Kidney (tissue), 13 donors: ENCODE measurements at regions not wholly inside any gene's neighbourhood (a gene's known extent, or its start where the extent isn't known, plus 50 kb on each side); places are given as distances from the start of the nearest gene placed in this dataset.

ENCODE experiments used
- DNase-seq, 5 donors: peaks; one replicate each; pipeline ENCODE4 v3.0.0-alpha.2; 2013 to 2020
- FAIRE-seq: peaks from 2 replicates; lab custom pipeline; 2012; peaks lifted over from hg19 to GRCh38; lab: Jason Lieb, UNC
- H3K27ac ChIP-seq, 2 donors: one replicate each; pipeline ENCODE4 v1.7.0; 2013; ENCODE audit warnings: low read depth in 2 of 2, low read length in 2 of 2, inconsistent platforms in 1 of 2
- H3K27me3 ChIP-seq: one replicate; pipeline ENCODE4 v1.7.1; 2013; ENCODE audit warnings: low read length, inconsistent platforms; ENCODE audit not compliant: control insufficient read depth, insufficient read depth
- H3K36me3 ChIP-seq, 3 donors: one replicate each; pipeline versions ENCODE4 v1.7.0 to v1.7.1; 2013; ENCODE audit warnings: low read length in 3 of 3, control low read depth in 1 of 3, inconsistent platforms in 1 of 3; ENCODE audit not compliant: insufficient read depth in 3 of 3, control insufficient read depth in 2 of 3
- H3K4me1 ChIP-seq, 3 donors: one replicate each; pipeline versions ENCODE4 v1.7.0 to v1.7.1; 2013; ENCODE audit warnings: low read length in 3 of 3, inconsistent platforms in 1 of 3, low read depth in 1 of 3; ENCODE audit not compliant: control insufficient read depth in 2 of 3, insufficient read depth in 2 of 3
- H3K4me3 ChIP-seq, 3 donors: one replicate each; pipeline versions ENCODE4 v1.7.0 to v1.8.1; 2013; ENCODE audit warnings: low read length in 3 of 3, control low read depth in 1 of 3, inconsistent platforms in 1 of 3
- H3K9ac ChIP-seq, 3 donors: one replicate each; pipeline versions ENCODE4 v1.7.0 to v1.7.1; 2013; ENCODE audit warnings: low read length in 3 of 3, control low read depth in 1 of 3, inconsistent platforms in 1 of 3
- H3K9me3 ChIP-seq, 3 donors: one replicate each; pipeline versions ENCODE4 v1.7.0 to v1.7.1; 2013; ENCODE audit warnings: low read length in 3 of 3, control low read depth in 1 of 3, inconsistent platforms in 1 of 3; ENCODE audit not compliant: control insufficient read depth in 2 of 3, insufficient read depth in 1 of 3
- intact Hi-C: fragments of 100-400 bp; cut with DNase I; formaldehyde crosslinking; loops from one replicate; pipeline ENCODE4 v1.11.1; 2022
- TF ChIP-seq, protein P1 (sequence below): IDR thresholded peaks from 3 replicates; pipeline ENCODE4 v1.5.1; 2012; ENCODE audit warnings: mild to moderate bottlenecking, moderate library complexity, borderline replicate concordance; ENCODE audit not compliant: insufficient read depth; ENCODE audit errors: extremely low read depth
- donor health status: control.
- donor health status: control.
- donor health status: control.
- donor health status: control.
- donor health status: control.
- donor health status: DM: yes; HTN: yes; CAD: no.
- donor health status: Normal renal cell carcinoma (clear cell type).

DNA sequence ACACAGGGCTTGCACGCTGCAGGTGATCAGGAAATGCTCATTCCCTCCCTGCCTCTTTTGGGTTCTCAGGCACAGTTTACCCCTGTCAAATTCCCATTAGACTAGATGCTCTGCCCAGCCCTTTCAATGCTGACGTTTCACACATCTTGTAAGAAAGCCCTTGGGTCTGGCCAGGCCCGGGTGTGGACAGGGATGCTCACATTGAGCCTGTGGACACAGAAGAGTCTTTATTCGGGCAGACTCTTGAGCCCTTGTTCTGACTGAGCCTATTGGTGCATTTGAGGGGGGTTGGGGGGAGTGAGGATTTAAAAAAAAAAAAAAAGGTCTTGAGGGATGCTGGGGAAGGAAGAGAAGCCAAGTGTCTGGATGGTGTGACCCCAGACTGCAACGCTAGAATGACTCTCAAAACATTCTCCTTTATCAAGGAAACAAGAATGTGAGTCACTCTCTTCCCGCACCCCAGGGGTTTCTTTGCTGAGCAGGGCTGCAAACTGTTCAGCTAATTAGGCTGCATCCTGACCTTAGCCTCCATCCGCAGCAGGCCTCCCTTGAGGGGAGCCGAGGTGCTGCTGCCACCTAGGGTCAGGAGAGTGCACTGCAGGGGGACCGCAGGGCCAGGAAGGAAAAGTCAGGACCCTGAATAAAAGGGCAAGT is 53.6 kb upstream of the TMEM72 start:
- intact Hi-C loops = no loop called here
- H3K36me3 ChIP-seq = no peaks in the 10 kb centered on the region
- H3K9ac ChIP-seq = no peak overlapping the region
- no peaks in the 10 kb centered on the region for H3K4me1 ChIP-seq
- H3K9me3 ChIP-seq = no peaks in the 10 kb centered on the region
- no peak overlapping the region for H3K4me3 ChIP-seq
- no peak for FAIRE-seq
- no peak overlapping the region for H3K27ac ChIP-seq
- TF ChIP-seq, protein P1, sequence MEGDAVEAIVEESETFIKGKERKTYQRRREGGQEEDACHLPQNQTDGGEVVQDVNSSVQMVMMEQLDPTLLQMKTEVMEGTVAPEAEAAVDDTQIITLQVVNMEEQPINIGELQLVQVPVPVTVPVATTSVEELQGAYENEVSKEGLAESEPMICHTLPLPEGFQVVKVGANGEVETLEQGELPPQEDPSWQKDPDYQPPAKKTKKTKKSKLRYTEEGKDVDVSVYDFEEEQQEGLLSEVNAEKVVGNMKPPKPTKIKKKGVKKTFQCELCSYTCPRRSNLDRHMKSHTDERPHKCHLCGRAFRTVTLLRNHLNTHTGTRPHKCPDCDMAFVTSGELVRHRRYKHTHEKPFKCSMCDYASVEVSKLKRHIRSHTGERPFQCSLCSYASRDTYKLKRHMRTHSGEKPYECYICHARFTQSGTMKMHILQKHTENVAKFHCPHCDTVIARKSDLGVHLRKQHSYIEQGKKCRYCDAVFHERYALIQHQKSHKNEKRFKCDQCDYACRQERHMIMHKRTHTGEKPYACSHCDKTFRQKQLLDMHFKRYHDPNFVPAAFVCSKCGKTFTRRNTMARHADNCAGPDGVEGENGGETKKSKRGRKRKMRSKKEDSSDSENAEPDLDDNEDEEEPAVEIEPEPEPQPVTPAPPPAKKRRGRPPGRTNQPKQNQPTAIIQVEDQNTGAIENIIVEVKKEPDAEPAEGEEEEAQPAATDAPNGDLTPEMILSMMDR = peak; percentile 92
- peak in 4 of 5 donors; percentile 71 to 78 (median 74) for DNase-seq
- no peaks in the 10 kb centered on the region for H3K27me3 ChIP-seq

- Histone ChIP-seq H3K27ac (no peak overlapping the region), H3K9me3 (no peaks in the 10 kb centered on the region), H3K27me3 (no peaks in the 10 kb centered on the region), H3K9ac (no peak overlapping the region), H3K4me3 (no peak overlapping the region), H3K4me1 (no peaks in the 10 kb centered on the region), H3K36me3 (no peaks in the 10 kb centered on the region)
- intact Hi-C loops = no loop called here
- no peak for DNase-seq
- no peak for FAIRE-seq
- TF ChIP-seq, protein P1 = no peak
Measured at GRCh38 chr10:44858017-44858371, 53.1 kb upstream of the TMEM72 start.

- TF ChIP-seq, protein P1 = no peak
- intact Hi-C loops = no loop called here
- Histone ChIP-seq H3K36me3 (no peaks in the 10 kb centered on the region), H3K4me1 (peaks cover 0 to 4% (median 0%) of the 10 kb centered on the region in 3 donors), H3K9ac (no peak overlapping the region), H3K27me3 (no peaks in the 10 kb centered on the region), H3K27ac (no peak overlapping the region), H3K9me3 (no peaks in the 10 kb centered on the region), H3K4me3 (no peak overlapping the region)
- no peak for FAIRE-seq
- DNase-seq = no peak
Measured at GRCh38 chr10:44858988-44859387, 52.1 kb upstream of the TMEM72 start.
